NCI-H146 treated with DMSO at 0.1 percent for 48 hours (cell line): ENCODE measurements at regions not wholly inside any gene's neighbourhood (a gene's known extent, or its start where the extent isn't known, plus 50 kb on each side); places are given as distances from the start of the nearest gene placed in this dataset.

Experiments
- DNase-seq: peaks from one replicate; lab custom pipeline; 2025; ENCODE audit not compliant: unreplicated experiment; lab: John Stamatoyannopoulos, UW

DNA sequence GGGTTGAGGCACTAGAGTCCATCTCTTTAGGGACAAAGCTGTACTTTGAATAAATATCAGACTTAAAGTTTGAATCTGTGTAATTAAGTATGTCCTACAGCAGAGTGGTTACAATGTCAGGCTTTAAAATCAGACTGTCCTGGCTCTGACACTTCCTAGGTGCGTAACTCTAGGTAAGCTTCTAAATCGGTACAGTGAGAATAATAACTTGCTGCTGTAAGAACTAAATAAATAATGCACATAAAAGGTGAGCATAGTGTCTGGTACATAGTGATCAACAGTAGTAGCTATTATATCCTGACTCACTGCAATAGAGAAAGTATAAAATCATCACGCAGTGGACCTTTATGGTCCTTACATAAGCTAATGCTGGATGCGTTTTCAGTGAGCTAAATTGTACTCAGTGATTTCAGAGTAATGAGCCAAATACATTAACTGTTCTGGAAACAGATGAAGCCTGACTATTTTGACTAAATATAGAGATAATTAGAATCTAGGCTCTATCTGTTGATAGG is 72.2 kb upstream of the PDK4 start:
- no peak for DNase-seq

DNA sequence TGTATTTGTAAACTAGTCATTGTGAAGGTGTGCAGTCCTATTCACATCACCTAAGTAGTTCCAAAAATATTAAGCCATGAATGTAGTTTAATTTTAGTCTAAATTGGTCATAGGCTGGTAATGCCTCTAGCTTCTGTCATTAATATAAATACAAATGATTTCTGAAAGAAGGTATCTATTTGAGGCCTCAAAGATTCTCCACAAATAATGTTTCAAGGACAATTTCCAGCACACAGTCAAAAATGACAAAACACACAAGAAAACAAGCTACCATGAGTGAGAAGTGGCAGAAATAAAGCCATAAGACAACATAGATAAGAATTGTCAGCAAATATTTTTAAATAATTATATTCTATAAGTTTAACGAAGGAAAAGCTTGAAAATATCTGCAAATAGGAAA is 66.7 kb upstream of the PDK4 start:
- DNase-seq = no peak

DNA sequence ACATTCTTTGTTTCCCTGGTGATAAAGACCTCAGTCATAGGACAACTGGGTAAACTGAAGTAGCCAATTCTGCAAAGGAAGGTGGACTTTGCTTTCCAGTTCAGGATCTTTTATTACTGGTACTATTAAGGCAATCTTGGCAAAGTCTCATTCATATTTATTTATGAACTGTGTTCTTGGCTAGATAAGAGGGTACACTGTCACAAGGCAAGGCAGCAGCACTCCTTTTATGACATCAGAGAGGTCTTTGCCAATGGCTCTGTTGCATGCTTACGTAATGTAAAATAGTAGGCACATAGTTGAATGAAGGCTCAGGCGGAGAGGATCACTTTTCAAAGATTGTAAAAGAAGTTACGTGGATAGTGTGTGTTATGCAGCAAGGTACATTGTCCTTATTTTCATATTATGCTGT is 63.7 kb upstream of the PDK4 start:
- no peak for DNase-seq

DNA sequence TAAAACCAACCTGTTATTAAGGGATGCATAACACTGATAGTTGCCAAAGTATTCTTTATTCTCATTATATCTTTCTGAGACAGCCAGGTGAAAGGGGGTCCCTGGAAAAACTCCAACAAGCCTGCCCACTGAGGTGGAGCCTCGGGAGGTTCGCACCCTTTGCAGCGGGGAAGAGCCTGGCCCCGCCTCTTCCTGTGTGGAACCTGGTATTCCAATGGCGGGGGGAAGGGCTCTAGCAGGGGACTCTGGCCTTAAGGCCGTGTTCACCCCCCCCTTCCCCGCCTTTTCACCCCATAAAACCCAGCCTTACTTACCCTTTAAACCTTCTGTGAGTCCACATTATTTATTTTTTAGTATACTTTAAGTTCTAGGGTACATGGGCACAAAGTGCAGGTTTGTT is 62.4 kb upstream of the PDK4 start:
- no peak for DNase-seq

DNA sequence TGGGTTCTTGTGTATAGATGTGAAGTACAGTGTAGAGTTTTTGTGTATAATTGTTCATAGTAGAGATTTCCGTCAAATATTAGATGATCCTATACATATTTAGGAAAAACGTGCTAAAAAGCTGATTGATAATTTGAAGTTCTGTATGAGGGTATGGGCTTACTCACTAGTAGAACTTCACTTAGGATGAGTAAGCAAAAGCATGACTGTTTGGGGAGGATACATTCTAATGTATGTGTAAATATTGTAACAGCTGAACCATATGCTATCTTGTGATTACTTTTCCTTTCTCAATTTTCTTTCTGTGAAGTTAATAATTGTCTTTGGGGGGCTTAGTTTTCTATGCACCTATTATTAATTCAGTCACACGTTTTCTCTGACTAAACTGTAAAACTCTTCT is 53.2 kb upstream of the PDK4 start:
- DNase-seq = no peak

DNA sequence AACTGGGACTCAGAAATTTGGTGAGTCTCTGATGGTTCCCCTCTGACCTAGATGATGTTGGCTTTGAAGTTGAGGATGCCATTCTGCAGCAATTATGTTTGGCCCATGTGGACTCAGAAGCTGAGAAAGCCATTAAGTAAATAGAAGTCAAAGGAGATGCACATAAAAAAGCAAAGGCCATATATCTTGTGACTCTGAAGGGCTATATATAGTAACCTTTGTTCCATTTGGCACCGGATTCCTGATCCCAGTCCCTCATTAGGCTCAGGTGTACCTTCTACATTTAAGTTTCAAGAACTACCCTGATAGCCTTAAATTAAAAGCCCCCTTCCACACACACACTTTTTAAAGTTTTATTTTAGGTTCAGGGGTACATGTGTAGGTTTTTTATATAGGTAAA is 50.0 kb upstream of the PDK4 start:
- DNase-seq = peak; percentile 11
